GM18867 (cell line): ENCODE measurements at regions not wholly inside any gene's neighbourhood (a gene's known extent, or its start where the extent isn't known, plus 50 kb on each side); places are given as distances from the start of the nearest gene placed in this dataset.
A peak's percentile ranks its signal among the peaks of the same experiment; 100 is the strongest.

Experiments used
- ATAC-seq: cut with Tn5 transposase; IDR thresholded peaks from one replicate; pipeline ENCODE4 v1.9.1; 2021; ENCODE audit warnings: mild to moderate bottlenecking, moderate library complexity; ENCODE audit not compliant: unreplicated experiment

GRCh38 chr15:39165020-39165706 is 415.7 kb upstream of the THBS1 start:
- ATAC-seq = no peak

GRCh38 chr15:39167164-39168058 is 413.5 kb upstream of the THBS1 start:
- no peak for ATAC-seq

- ATAC-seq = no peak
Observed at GRCh38 chr15:39171944-39172368, 408.9 kb upstream of the THBS1 start.

DNA sequence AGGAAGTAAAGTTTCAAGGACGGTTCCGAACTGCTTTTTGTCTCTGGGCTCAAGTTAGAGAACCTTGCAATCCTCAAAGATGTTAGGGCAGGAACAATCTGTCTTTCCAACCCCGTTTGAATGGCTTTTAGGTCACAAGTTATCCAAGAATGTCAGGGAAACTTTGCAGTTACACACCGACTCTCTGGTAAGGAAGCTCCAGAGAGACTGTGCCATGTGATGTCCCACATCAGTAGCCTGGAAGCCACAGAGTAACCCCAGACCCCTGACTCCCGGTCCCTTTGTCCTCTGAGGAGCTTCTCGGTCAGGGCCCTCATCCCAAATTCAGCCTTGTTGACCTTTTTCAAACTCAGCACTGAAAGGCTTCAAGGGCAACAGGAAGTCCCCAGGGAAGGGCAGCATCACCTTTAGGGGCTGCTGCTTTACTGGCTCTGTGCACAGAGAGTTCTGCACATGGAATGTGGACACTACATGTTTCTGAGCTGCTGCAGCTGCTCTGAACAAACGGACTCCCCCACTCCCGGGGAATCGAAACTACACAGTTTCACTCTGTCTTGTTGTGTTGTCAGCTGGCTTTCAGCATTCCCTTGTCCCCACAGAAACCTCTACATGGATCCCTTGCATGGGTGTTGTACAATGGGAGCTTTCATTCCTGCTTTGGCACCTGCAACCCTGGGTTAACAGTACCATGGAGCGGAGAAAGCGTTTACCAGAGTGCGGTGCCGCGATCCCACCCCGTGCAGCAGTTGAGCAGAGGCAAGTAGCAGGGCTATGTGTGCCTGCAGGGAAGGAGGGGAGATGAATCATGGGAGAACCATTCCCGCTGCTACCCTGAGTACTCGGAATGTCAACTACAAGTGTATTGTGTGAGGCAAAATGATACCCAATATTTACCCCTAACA is 408.2 kb upstream of the THBS1 start:
- no peak for ATAC-seq

- no peak for ATAC-seq
Observed at GRCh38 chr15:39173426-39173825, 407.5 kb upstream of the THBS1 start.

GRCh38 chr15:39174332-39174731 is 406.5 kb upstream of the THBS1 start:
- peak; percentile 40 for ATAC-seq

GRCh38 chr15:39176030-39176429 is 404.8 kb upstream of the THBS1 start:
- ATAC-seq = no peak

GRCh38 chr15:39177561-39177960 is 403.3 kb upstream of the THBS1 start:
- ATAC-seq = no peak

DNA sequence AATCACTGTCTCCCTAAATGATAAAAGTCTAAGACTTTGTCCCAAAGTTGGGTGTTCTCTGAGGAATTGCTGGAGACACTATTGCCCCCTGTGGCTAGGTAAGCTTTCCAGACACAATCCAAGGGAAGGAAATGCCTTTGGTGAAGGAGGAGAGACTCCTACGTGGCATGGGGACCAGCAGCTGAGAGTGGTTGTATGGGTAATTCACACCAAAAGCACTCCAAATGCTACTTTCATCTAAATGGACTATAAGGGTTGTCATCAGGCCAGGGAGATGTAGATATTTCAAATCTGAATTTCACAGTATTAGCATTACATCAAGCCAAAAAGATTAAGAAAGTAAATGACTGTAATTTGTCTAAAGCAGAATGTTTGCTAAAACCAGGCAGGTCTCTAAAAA is 400.8 kb upstream of the THBS1 start:
- no peak for ATAC-seq

DNA sequence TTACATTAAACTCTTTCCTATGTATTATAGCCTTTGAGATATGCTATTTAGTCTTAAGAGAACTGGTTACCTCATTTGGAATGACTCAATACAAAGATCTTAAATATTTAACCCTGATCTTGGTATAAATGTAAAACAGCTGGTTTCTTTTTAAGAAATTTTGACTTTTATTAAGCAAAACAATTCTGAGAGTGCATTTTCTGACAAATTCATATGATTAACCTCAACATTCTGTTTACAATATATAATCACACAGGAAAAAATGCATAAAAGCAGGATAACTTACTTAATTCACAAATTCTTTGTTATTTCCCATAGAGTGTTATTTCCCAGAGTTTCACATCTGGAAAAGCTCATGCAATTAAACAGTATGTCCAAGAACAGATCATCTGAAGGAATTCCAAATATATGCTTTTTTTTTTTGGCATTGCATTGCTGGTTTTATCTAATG is 400.4 kb upstream of the THBS1 start:
- ATAC-seq = no peak

GRCh38 chr15:39181056-39181747 is 399.7 kb upstream of the THBS1 start:
- ATAC-seq = no peak

GRCh38 chr15:39181940-39182339 is 398.9 kb upstream of the THBS1 start:
- no peak for ATAC-seq

GRCh38 chr15:39183164-39183881 is 397.6 kb upstream of the THBS1 start:
- ATAC-seq = no peak

DNA sequence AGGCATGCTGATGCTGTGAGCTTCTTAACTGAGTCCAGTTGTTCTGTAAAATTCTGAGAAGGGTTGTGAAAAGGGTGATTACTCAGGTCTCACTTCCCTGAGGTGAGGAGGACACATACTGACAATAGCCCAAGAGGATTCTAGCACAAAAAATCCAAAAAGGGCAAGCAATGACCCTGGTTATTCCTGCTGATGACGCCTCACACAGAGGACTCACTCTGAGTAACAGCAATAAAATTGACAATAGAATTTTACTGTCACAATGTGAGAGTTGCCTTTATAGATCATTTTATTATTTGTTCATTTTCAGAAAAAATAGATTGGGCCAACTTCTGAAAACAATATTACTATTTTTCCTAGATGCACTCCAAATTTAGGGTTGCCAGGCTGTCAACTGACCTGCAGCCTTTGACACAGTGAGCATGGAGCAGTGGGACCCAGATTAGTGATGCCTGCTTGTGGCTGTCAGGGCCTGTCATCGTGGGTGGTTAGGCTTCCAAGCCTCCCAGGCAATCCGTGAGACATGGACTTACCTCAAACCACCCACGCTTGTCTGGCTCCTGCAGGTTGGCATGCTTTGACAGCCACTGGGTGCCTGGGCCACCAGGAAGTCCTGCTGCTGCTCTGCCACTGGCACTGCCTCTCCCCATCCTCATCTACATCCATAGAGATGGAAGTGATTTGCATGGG is 396.0 kb upstream of the THBS1 start:
- no peak for ATAC-seq

DNA sequence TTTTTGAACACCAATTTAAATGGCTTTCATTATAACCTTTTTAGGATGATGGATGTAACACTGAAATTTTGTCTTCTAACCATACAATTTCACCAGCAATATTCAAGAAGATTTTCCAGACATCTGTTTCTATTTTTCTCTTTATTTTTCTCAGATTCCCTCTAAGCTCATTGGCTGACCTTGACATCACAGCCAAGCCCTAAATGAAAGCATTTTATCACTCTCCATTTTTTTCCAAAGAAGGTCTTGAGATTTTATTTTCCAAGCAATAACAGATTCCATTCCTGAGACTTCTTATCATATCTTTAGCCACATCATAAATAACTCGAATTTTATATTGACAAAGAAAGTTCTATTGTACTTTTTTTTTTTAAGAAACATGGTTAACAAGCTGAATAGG is 392.6 kb upstream of the THBS1 start:
- ATAC-seq = no peak

DNA sequence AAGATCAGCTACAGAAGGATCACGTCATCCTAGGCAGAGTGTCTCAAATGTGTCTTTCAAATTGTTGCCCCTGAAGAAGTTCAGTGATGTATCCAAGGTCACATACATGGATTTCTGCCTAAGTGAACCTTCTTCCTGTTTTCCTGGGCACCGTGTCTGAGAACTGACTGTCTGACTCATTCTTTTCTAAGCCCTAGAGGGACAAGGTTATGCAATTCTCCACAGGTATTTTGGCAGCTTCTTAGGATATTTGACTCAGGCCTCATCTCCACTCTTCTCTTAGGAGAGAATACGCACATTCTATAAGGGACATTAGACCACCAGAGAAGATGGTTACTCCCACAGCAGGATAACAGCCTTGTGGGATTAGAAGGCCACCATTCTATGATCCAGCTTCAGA is 391.9 kb upstream of the THBS1 start:
- no peak for ATAC-seq

GRCh38 chr15:39191871-39192291 is 389.0 kb upstream of the THBS1 start:
- no peak for ATAC-seq

- no peak for ATAC-seq
Observed at GRCh38 chr15:39192351-39192750, 388.5 kb upstream of the THBS1 start.

DNA sequence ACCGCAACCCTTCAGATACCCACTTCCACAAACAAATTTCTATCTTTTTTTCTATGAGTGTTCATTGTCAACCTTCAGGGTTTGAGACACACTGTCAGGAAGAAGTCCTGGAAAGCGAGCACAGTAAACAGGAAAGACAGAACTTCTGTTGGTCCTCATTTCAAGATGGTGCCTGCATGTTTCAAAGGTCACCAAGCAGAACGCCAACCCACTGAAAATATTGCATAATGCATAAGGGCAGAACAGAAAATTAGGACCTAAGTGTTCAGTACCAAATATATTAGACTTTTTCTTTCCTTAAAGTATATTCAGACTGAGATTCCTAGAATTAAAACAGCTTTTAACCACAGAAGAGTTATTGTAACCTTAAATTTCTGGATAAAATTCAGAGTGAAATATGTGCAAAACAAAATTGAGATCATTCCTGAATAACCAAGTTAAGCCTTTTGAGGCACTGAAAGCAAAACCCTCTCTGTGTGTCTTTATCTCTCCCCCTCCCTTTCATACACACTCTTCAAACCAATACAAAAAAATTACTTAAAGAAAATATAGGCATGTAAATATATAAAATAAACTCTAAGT is 387.8 kb upstream of the THBS1 start:
- no peak for ATAC-seq
